ENCODE measurements at regions not wholly inside any gene's neighbourhood (a gene's known extent, or its start where the extent isn't known, plus 50 kb on each side); places are given as distances from the start of the nearest gene placed in this dataset.

- DNase-seq, result no peak
Measured at GRCh38 chr15:47824147-47824546, 106.8 kb downstream of the SEMA6D start.

- DNase-seq, result no peak
Measured at GRCh38 chr15:47829667-47830066, 112.4 kb downstream of the SEMA6D start.

- DNase-seq, result no peak
Measured at GRCh38 chr15:47834093-47834492, 116.8 kb downstream of the SEMA6D start.

- DNase-seq, result no peak
Measured at GRCh38 chr15:47839233-47839825, 122.0 kb downstream of the SEMA6D start.

GRCh38 chr15:47843124-47843663, 125.9 kb downstream of the SEMA6D start:
- no peak for DNase-seq

GRCh38 chr15:47844437-47844836, 127.1 kb downstream of the SEMA6D start:
- DNase-seq, result no peak

- DNase-seq, result no peak
Measured at GRCh38 chr15:47846128-47846868, 129.0 kb downstream of the SEMA6D start.

- no peak for DNase-seq
Measured at GRCh38 chr15:47846876-47847275, 129.6 kb downstream of the SEMA6D start.

- DNase-seq, result no peak
Measured at GRCh38 chr15:47856071-47856470, 138.8 kb downstream of the SEMA6D start.

- DNase-seq, result no peak
Measured at GRCh38 chr15:47857014-47857775, 139.9 kb downstream of the SEMA6D start.

- DNase-seq, result no peak
Measured at GRCh38 chr15:47857776-47858167, 140.5 kb downstream of the SEMA6D start.

- DNase-seq, result no peak
Measured at GRCh38 chr15:47861111-47861903, 144.0 kb downstream of the SEMA6D start.

GRCh38 chr15:47862402-47862801, 145.1 kb downstream of the SEMA6D start:
- no peak for DNase-seq

GRCh38 chr15:47866446-47866845, 149.1 kb downstream of the SEMA6D start:
- peak; percentile 39 for DNase-seq

GRCh38 chr15:47870300-47870955, 153.1 kb downstream of the SEMA6D start:
- DNase-seq, result no peak

GRCh38 chr15:47870956-47871625, 153.8 kb downstream of the SEMA6D start:
- no peak for DNase-seq

- DNase-seq, result no peak
Measured at GRCh38 chr15:47872208-47872607, 154.9 kb downstream of the SEMA6D start.

- DNase-seq, result no peak
Measured at GRCh38 chr15:47872869-47873432, 155.6 kb downstream of the SEMA6D start.

GRCh38 chr15:47876986-47877385, 159.7 kb downstream of the SEMA6D start:
- no peak for DNase-seq

GRCh38 chr15:47877836-47878235, 160.5 kb downstream of the SEMA6D start:
- DNase-seq, result no peak

GRCh38 chr15:47885920-47886319, 168.6 kb downstream of the SEMA6D start:
- no peak for DNase-seq

Measured in right hindlimb (tissue), 1 donor.